GM19328 (cell line): ENCODE measurements at regions not wholly inside any gene's neighbourhood (a gene's known extent, or its start where the extent isn't known, plus 50 kb on each side); places are given as distances from the start of the nearest gene placed in this dataset.

Experiments used
- ATAC-seq: cut with Tn5 transposase; IDR thresholded peaks from one replicate; pipeline ENCODE4 v1.9.1; 2021; ENCODE audit warnings: mild to moderate bottlenecking, moderate library complexity; ENCODE audit not compliant: unreplicated experiment

DNA sequence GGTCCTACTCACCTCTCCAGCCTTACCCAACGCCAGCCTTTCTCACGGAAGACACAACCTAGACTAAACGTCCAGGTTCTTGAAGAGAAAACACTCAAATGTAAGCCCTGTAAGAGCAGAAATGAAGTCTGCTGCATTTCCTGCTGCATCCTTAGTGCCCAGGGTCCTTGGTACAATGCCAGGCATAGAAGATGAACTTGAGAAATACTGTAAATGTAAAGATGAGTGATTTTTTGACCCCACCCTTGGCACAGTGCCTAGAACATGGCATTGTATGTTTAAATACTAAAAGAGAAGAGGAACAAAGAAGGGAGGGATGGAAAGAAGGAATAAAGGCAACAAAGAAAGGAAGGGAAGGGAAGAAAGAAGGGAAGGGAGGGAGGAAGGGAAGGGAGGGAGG, 514.6 kb downstream of the MED13L start:
- no peak for ATAC-seq

DNA sequence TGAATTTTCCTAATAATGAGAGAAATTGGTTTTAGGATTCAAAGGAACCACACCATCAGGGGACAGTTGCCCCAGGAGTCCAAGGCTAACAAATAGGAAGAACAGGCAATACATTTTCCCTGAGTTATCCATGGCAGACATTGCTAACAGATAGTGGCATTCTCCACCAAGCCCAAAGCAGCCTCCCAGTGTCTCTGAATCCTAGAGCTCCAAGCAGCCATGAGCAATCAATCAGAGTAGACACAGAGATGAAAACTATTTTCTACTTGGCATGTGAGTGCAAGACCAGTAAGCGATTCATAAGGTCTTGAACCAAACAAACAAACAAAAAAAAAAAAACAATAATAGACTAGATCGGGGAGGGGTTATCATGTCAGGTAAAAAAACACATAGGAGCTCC, 515.7 kb downstream of the MED13L start:
- ATAC-seq, result no peak

DNA sequence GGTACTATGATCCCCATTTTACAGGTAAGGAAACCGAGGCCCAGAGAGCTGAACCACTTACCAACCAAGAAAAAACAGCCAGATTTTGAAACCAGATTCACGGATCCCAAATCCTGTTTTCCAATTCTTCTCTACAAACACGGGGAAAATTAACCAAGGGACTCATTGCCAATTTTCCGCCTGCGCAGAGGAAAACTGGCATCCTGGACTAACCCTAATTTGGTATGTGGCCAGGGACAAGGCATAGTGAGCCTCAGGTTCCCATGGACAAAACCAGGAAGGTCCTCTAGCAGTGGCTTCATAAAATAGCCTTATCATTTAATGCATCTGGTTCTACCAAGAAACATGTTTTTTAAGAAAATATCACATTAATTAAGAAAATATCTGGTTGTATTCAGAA, 517.3 kb downstream of the MED13L start:
- no peak for ATAC-seq

- no peak for ATAC-seq
Observed at GRCh38 chr12:115758877-115759620, 518.4 kb downstream of the MED13L start.

GRCh38 chr12:115758183-115758582, 519.3 kb downstream of the MED13L start:
- ATAC-seq, result no peak

- no peak for ATAC-seq
Observed at GRCh38 chr12:115756804-115757203, 520.7 kb downstream of the MED13L start.

- no peak for ATAC-seq
Observed at GRCh38 chr12:115756271-115756670, 521.2 kb downstream of the MED13L start.

DNA sequence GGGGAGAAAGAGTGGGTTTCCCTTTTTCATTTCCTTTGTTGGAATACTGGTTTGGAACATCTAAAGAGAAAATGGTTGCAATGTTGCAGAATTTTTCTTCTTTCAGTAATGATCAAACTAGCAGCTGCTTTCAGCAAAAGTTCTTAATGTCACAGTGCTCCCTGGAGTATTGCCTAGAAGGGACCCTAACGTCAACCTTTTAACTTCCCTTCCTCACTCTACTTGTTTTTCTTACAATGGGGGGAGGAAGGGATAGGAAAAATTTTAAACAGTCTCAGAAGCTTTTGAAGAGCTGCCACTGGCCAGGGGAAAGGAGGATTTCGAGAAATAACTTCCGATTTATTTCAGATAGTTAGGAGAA, 521.8 kb downstream of the MED13L start:
- ATAC-seq, result no peak

- no peak for ATAC-seq
Observed at GRCh38 chr12:115755061-115755724, 522.3 kb downstream of the MED13L start.

DNA sequence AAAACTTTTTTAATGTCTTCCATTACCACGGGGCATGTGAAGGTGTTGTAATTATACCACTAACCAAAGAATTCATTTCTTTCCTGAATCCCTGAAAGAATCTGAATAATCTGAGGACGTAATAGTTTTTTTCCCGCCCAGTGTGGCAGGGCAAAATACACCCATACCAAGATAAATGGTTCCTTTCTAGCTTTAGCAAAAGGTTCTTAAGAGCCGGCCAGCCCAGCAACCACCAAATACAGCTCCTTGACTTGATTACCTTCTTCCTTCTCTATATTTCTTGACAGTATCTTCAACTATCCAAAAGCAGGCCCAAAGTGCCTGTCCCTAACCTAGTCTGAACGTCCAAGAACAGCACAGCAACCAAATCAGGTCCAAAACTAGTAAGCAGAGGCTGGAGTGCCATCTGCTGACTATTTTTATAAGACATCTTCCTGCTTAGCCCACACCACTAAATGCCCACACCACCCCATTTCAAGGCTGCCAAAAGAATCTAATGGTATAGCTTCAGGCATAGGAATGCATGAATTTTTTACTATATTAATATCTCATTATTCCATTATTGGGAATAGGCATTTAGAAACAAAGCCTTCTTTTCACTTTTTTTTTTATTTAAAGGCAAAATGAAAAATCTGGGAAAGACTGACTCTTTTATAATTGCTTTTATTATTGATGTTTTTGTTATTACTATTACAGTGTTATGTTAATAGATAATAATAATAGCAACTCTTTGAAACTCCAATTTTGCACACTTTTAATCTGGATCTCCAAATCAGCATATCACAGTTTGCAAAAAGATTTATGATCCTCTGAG, 524.4 kb downstream of the MED13L start:
- ATAC-seq, result no peak

DNA sequence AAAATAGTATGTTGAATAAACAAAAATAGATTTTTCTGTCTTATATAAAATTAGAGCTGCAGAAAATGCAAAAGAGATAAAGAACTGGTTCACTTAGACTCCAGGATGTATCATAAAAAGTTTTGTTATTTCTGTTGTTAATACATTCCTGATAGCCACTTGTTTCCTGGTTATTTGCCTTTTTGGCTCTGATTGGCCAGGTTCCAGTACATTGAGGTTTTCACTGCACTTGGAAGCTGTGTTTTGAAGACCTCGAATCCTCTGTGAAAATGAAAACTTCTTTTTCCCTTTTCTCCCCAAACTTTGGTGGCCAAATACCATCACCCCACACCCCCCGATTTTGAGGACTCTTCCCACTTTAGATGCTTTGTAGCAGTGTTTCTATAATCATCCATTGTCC, 525.3 kb downstream of the MED13L start:
- no peak for ATAC-seq

DNA sequence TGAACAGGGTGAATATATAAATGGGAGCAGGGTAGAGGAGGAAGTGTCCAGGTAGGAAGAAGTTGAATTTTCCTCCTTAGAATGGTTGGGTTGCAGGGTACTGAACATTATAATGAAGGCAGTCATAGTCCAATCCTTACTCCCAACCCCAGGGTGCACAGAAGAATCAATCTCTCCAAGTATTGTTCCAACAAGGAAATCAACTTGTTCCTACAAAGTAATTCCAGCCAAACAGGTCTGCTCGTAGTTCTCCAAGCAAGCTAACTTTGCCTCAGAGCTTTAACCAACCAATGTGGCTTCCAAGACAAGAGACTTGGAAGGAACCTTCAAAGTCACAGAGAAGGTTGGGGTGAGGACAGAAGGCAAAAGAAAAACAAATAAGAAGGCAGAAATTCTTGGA, 527.2 kb downstream of the MED13L start:
- ATAC-seq, result no peak

- no peak for ATAC-seq
Observed at GRCh38 chr12:115749071-115749841, 528.2 kb downstream of the MED13L start.

DNA sequence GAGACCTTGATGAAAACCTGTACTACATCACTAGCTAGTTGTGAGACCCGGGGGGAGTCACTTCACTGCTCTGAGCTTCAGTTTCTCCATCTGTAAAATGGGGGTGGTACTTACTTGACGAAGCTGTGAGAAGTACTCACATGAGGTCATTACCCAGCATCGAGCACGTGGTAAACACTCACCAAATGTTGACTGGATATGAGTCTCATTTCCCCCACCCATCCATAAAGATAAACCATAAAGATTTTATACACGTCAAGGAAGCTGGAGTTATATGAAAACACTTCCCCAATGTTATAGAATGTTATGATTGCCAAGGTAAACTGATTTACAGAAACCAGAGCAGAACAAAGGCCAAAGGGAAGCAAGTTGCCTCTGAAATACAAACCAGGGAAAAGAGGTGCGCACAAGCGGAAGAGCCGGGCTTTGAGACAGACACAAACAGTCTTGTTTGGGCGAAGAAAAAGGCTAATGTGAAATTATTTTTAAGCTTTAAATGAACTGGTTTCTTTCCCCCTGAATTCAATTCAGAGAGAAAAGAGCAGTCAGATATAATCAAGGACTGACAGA, 536.8 kb downstream of the MED13L start:
- ATAC-seq, result no peak

GRCh38 chr12:115737895-115738294, 539.6 kb downstream of the MED13L start:
- ATAC-seq, result no peak

- ATAC-seq, result no peak
Observed at GRCh38 chr12:115736360-115736759, 541.1 kb downstream of the MED13L start.

DNA sequence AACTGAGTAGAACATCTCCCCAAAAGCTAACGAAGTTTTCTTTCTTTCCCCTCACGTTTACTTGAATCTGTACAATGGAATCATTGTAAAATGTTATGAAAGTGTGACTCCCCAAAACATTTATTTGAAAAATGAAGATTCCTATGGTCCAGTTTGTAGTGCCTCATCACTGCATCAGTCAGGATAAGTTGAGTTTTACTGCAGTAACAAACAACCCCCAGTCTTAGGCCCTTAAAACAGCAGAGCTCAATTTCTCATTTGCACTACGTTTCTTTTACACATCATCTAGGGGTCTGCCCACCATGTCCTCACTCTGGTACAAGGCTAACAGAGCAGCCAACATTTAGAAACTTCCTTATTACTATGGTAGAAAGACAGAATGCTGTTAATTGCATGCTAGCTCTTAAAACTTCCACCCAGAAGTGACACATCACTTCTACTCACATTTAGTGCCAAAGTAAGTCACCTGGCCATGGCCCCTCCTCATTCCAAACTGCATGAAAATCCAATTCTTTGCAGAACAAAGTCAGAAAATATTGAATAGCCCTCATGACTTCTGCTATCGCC, 546.4 kb downstream of the MED13L start:
- no peak for ATAC-seq

GRCh38 chr12:115726691-115727090, 550.8 kb downstream of the MED13L start:
- no peak for ATAC-seq

DNA sequence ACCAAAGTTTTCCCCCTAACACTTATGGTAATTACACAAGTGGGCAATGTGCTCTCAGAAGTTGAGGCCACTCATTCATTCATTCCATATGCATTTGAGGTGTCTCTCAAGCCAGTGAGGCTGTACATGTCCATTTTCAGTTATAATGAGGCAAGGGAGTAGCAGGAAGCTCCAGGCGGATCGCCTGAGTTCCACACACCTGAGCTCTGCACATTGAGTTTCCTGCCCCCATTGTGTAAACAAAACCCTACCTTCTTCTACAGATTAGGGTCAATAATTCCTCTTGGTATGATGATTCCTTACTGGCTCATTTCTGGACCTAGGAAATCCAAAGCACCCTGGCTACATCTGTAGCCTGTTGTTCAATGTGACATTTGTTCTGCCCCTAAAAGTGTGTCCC, 555.3 kb downstream of the MED13L start:
- no peak for ATAC-seq

- no peak for ATAC-seq
Observed at GRCh38 chr12:115716551-115716950, 560.9 kb downstream of the MED13L start.
